Erythroblast (primary cell): ENCODE measurements at regions not wholly inside any gene's neighbourhood (a gene's known extent, or its start where the extent isn't known, plus 50 kb on each side); places are given as distances from the start of the nearest gene placed in this dataset.

ENCODE experiments used
- GATA1 ChIP-seq: IDR thresholded peaks from 2 replicates; pipeline ENCODE4 v1.6.1; 2011; ENCODE audit warnings: low read depth, mild to moderate bottlenecking, control low read depth, low read length, moderate library complexity
- POLR2A ChIP-seq: IDR thresholded peaks from 2 replicates; pipeline ENCODE4 v1.6.1; 2011; ENCODE audit warnings: mild to moderate bottlenecking, low read length

- TF ChIP-seq POLR2A (no peak), GATA1 (no peak)
These were observed 77.3 kb downstream of the EMX2 start for GRCh38 chr10:117619707-117620405.
